NCI-H128 (cell line): ENCODE measurements at regions not wholly inside any gene's neighbourhood (a gene's known extent, or its start where the extent isn't known, plus 50 kb on each side); places are given as distances from the start of the nearest gene placed in this dataset.

Experiments used
- DNase-seq: peaks from one replicate; lab custom pipeline; 2025; ENCODE audit not compliant: unreplicated experiment; lab: John Stamatoyannopoulos, UW

DNA sequence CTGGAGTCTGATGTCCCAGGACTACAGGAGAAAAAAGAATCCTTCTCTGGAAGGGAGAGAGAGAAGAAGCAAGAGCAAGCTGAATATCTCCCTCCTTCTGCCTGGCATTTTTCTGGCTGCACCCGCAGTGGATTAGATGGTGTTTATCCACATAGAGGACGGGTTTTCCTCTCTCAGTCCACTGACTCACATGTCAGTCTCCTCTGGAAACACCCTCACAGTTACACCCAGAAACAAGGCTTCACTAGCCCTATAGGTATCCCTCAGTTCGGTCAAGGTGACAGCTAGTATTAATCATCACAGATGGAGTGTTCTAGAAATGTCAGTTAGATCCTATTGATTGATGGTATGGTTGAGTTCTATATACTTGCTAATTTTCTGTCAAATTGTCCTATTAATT lies 87.9 kb downstream of the RHOU start:
- no peak for DNase-seq

GRCh38 chr1:228824366-228824765 lies 89.1 kb downstream of the RHOU start:
- DNase-seq = no peak

DNA sequence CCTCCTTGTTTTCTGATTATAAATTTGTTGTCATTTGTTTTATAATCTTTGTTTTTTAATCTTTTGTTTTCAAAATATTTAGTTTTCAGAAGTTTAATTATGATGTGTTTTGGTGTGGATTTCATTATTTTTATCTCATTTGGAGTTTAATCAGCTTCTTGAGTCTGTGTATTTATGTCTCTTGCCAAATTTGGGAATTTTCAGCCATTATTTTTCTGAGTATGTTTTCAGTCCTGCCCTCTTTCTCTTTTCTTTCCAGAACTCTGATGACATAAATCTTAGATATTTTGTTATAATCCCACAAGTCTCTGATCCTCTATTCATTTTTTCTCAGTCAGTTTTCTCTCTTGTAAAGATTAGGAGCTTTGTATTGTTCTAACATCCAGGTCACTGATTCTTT lies 89.8 kb downstream of the RHOU start:
- DNase-seq = no peak

GRCh38 chr1:228825840-228826484 lies 90.7 kb downstream of the RHOU start:
- no peak for DNase-seq

GRCh38 chr1:228827019-228827418 lies 91.7 kb downstream of the RHOU start:
- no peak for DNase-seq

DNA sequence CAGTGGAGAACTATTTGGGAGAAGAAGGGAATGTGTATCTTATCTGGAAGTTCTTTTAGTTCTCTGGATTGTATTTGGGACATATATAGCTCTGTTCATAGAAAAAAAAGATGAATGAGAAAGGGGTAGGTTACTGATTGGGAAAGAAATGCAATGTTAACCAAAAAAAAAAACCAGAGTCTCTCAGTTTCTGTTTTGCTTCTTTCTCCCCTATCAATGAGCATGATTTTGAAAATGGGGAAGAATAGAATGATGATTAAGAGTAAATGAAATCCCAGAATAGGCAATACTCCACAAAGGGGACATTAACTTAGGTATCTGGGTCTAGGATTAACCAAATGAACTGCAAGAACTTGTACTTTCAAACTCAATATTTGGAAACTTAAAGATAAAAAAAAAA lies 92.9 kb downstream of the RHOU start:
- no peak for DNase-seq

DNA sequence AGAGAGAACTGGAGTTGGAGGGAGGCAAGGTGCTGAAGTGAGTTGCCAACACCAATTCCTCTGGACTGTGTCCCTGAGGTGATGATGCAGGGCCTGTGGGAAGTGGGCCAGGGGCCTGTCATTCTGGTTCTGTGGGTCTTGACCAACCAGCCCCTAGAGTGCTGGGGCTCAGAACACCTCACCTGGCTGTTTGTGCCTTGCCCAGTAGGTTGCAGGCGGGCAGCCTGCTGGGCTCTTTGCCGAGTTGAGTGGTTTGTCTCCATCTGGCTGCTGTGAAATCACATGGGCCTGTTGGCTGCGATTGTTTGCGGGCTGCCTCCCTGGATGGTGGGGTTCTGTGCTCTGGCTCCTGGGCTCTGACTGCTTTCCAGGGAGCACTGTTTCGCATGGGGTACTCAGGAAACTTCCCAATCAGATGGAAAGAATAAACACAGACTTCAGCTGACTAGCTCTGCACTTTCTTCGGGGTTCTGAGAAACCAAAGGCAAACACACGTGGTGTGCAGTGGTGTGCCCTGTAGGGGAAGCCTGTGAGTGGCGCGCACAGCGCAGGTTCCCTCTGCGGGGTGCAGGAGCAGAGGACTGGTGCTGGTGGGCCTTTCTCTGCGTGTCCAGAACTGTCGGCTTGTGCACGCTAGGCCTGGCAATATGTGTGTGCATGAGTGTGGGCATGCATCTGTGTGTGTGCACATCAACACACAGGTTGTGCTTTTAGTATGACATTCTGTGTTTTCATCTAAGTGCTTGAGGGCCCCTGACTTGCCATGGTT lies 95.1 kb downstream of the RHOU start:
- no peak for DNase-seq

- no peak for DNase-seq
Observed at GRCh38 chr1:228830954-228831481, 95.7 kb downstream of the RHOU start.

DNA sequence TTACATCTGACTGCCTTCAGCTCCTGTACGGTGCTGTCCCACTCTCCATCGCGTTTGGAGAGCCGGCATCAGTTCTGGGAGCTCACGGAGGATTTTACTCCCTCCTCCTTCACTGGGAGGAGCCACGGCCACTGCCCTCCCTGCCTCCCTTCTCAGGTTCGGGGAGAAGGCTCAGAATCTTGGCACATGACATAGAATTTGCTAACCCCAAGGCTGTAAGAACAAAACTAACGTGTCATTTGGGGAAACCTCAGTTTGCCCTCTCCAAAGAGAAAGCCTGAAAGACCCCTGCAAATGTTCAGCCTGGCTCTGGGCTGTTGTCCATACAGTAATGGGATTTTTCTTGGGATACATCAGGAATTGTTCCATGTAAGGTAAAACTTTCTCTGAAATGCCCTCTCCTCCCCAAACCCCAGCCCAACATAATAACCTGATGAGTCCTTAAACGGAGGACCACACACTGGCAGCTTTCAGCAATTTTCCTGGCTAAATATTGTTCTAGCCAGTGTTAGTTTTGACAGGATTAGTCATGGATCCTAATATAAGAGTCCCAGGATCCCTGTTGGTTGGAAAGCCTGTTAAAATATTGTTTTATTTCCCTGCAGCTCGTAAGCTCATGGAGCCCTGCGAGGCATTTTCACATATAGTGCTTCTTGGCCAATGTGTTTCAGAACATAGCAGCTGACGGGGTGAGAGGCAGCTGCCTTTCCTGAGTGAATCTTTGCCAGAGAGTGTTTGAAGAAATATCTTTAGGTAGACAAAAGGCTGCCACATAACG lies 98.8 kb downstream of the RHOU start:
- DNase-seq = no peak

GRCh38 chr1:228835456-228835855 lies 100.2 kb downstream of the RHOU start:
- DNase-seq = no peak

DNA sequence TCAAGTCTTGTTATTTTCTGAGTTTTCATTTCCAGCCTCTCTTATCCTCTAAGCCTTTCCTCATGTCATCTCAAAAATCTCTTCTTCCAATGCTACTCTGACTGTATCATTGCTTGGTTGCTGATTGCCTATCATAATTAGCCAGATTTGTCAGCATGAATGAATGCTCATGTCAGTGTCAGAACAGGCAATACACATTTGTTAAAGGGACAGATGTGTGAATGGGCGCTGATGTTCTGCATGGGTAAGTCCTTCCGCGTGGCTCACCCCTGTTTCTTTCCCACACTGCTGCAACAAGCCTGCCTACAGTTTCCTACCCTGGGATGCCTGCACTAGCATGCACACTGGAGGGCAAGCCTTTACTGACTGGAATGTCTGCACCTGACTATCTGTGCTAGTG lies 100.6 kb downstream of the RHOU start:
- no peak for DNase-seq

- no peak for DNase-seq
Observed at GRCh38 chr1:228836427-228836826, 101.1 kb downstream of the RHOU start.

DNA sequence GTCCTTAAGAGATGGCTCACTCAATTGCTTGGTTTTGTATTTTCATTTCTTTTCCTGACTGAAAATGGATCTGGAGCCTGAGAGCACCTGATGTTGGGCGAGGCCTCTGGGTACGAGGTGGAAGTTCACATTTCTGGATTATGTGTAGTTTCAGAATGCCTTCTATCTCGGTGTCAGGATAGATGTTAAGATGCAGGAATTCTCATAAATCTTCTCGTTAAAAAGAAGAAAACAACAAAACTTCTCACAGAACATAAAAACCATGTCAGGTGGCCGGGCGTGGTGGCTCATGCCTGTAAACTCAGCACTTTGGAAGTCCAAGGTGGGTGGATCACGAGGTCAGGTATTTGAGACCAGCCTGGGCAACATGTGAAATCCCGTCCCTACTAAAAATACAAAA lies 101.8 kb downstream of the RHOU start:
- DNase-seq = no peak

DNA sequence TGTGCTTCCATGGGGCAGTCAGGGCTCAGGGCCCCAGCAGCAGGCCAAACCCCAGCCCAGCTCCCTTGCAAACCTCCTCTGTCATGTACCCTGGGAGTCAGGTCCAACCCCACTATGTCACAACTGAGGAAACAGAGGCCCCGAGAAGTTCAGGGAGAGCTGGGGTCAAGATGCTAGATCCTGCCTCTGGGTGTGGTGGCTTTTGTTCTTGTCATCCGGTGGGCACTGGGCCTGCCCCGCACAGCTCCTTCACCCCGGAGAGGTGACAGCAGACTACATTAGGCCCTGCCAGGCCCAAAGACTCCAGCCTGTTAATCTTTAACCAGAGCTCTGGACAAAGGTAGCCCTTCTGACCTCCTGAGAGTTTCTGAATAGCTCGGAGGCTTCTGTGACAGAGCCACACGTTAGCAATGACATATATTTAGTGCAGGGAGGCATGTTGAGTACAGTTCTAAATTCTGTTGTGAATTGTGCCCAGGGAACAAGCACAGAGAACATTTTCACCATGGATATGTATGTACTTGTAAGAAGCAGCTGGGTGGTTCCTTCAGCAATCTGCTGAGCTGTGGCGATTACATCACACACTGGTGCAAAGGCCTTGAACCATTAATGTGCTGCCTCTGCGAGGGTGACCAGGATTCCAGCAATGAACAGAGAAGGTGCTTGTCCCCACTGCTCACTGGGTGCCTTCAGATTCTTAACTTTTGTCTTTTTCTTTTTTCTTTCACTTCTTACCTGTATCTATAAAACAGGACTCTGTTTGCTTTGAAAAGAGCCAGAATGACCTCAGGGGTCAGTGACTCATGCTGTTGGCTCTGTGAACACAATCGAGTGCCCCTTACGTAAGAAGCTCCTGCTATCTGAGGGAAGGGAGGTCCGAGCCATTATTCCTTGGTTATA lies 102.8 kb downstream of the RHOU start:
- DNase-seq = no peak

- DNase-seq = no peak
Observed at GRCh38 chr1:228838717-228839500, 103.6 kb downstream of the RHOU start.

DNA sequence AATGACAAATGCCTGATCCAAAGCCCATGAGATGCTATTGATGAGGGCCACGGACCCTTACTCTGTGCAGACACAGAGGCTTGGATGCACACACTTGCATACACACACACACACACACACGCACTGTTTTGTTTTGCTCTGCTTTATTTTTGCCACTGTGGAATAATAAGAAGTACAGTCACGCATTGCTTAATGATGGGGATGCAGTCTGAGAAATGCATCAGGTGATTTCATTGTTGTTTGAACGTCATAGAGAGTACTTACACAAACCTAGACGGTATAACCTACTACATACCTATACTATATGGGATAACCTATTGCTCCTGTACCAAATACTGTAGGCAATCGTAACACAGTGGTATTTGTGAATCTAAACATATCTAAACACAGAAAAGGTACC lies 104.4 kb downstream of the RHOU start:
- no peak for DNase-seq

DNA sequence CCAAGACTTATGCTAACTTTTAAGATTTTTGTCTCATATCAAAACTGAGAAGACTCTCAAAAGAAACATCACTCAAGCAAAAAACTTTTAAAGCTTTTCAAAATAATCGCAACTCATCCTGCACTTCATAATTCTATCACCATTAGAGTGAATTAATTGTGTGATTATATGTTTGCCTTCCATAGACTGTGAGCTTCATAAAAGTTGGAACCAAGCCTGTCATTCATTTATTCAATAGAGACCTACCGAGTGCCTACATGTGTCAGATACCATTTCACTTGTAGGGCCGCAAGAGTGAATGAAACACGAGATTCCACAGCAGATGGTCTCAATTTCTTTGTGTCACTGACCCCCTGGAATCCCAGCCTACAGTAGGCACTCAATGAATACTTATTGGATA lies 106.4 kb downstream of the RHOU start:
- DNase-seq = no peak

GRCh38 chr1:228842094-228842775 lies 107.0 kb downstream of the RHOU start:
- DNase-seq = no peak

DNA sequence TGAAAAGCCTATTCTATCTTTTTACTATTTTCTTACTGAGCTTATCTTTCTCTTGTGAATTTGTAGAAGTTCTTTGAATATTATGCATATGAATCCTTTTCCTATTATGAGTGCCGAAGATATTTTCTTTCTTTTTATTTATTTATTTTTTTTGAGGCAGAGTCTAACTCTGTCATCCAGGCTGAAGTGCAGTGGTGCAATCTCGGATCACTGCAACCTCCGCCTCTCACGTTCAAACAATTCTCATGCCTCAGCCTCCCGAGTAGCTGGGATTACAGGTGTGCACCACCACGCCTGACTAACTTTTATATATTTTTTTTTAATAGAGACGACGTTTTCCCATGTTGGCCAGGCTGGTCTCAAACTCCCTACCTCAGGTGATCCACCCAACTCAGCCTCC lies 109.8 kb downstream of the RHOU start:
- no peak for DNase-seq
